ENCODE measurements at regions not wholly inside any gene's neighbourhood (a gene's known extent, or its start where the extent isn't known, plus 50 kb on each side); places are given as distances from the start of the nearest gene placed in this dataset.

- no peak for TF ChIP-seq CTCF (conservative IDR thresholded peaks at IDR 0.05; ENCODE audit: low read depth, low read length)
- TF ChIP-seq EZH2 (IDR thresholded peaks at IDR 0.05; ENCODE audit: borderline replicate concordance, low read depth, low read length, poor library complexity, severe bottlenecking): no peak
Observed at GRCh38 chr5:103895738-103896137, 333.1 kb upstream of the NUDT12 start.

Measured in A673 (cell line).